HCT116 (cell line): ENCODE measurements at regions not wholly inside any gene's neighbourhood (a gene's known extent, or its start where the extent isn't known, plus 50 kb on each side); places are given as distances from the start of the nearest gene placed in this dataset.

Experiments used
- ATAC-seq: fragments of 200-7000 bp; cut with Tn5 transposase; 2 replicates; pipeline ENCODE4 v1.9.1; 2020; ENCODE audit warnings: mild to moderate bottlenecking, moderate library complexity
- BruUV-seq: library from RNA; stranded (reverse); fragments of 400-500 nt; replicated peaks from 2 replicates; lab custom pipeline; 2021; lab: Mats Ljungman, UMichigan
- CTCF ChIA-PET: fragments of 300-600 bp; sonication (Branson Sonifier 250); formaldehyde crosslinking; loops from one replicate; lab custom pipeline; 2021; ENCODE audit warnings: antibody characterized with exemption; lab: Charles Lee
- POLR2A ChIA-PET: fragments of 300-600, 350-600 bp; sonication (Branson Sonifier 250); formaldehyde crosslinking; loops from one replicate; lab custom pipeline; 2021; ENCODE audit warnings: antibody characterized with exemption; lab: Charles Lee
- RAD21 ChIA-PET, 2 experiments: fragments of 300-600 bp; sonication (Branson Sonifier 250); formaldehyde crosslinking; loops; one replicate each; lab custom pipeline; 2023; ENCODE audit warnings: low total read pairs in 2 of 2; ENCODE audit not compliant: uncharacterized antibody in 2 of 2, unreplicated experiment in 2 of 2, low non-redundant PET in 1 of 2; lab: Charles Lee
- DNase-seq: peaks from one replicate; pipeline ENCODE4 v3.0.0-alpha.2; 2010; ENCODE audit warnings: low read depth, low spot score
- H2AFZ ChIP-seq: fragments of 200-600 bp; shearing (Covaris generic), sonication (generic); 2 replicates; pipeline ENCODE4 v1.6.1; 2017; ENCODE audit warnings: low read depth, mixed run types, mixed read lengths, antibody characterized with exemption, low read length; ENCODE audit not compliant: poor library complexity, severe bottlenecking
- H3K27ac ChIP-seq: 2 replicates; pipeline ENCODE4 v1.5.1; 2012; ENCODE audit warnings: low read depth, low read length
- H3K27me3 ChIP-seq: fragments of 200-600 bp; sonication (generic); 2 replicates; pipeline ENCODE4 v1.6.1; 2016; ENCODE audit warnings: mixed run types, low read length, mixed read lengths; ENCODE audit not compliant: insufficient read depth
- H3K36me3 ChIP-seq, 2 experiments: fragments of 200-500 bp in 1 of 2; fragments of 200-600 bp in 1 of 2; sonication (Bioruptor generic) in 1 of 2; sonication (generic) in 1 of 2; 2 replicates each; pipeline versions ENCODE4 v1.5.1 to v1.6.1; 2014 to 2016; ENCODE audit warnings: low read length in 2 of 2, inconsistent platforms in 1 of 2, mixed read lengths in 1 of 2, mixed run types in 1 of 2; ENCODE audit not compliant: insufficient read depth in 2 of 2, control insufficient read depth in 1 of 2
- H3K4me1 ChIP-seq, 2 experiments: fragments of 200-600 bp in 1 of 2; sonication (generic) in 1 of 2; 2 replicates each; pipeline versions ENCODE4 v1.5.1 to v1.6.1; 2012 to 2017; ENCODE audit warnings: low read length in 2 of 2, inconsistent platforms in 1 of 2, mild to moderate bottlenecking in 1 of 2, mixed read lengths in 1 of 2, mixed run types in 1 of 2, moderate library complexity in 1 of 2; ENCODE audit not compliant: insufficient read depth in 2 of 2, control insufficient read depth in 1 of 2
- H3K4me2 ChIP-seq: fragments of 200-600 bp; sonication (generic); 2 replicates; pipeline ENCODE4 v1.6.1; 2017; ENCODE audit warnings: mixed run types, low read length, mixed read lengths
- H3K4me3 ChIP-seq, 2 experiments: fragments of 200-600 bp in 1 of 2; sonication (generic) in 1 of 2; replicated peaks in 1 of 2; 2 replicates each; pipeline ENCODE4 v1.5.1; 2011 to 2016; ENCODE audit warnings: low read length in 2 of 2, control low read depth in 1 of 2, low read depth in 1 of 2, mild to moderate bottlenecking in 1 of 2, mixed read lengths in 1 of 2, mixed run types in 1 of 2
- H3K79me2 ChIP-seq: fragments of 200-600 bp; sonication (generic); 2 replicates; pipeline ENCODE4 v1.6.1; 2017; ENCODE audit warnings: mild to moderate bottlenecking, mixed run types, low read length, moderate library complexity, mixed read lengths; ENCODE audit not compliant: insufficient read depth
- H3K9ac ChIP-seq: fragments of 200-600 bp; sonication (generic); 2 replicates; pipeline ENCODE4 v1.6.1; 2016; ENCODE audit warnings: low read length, mixed read lengths
- H3K9me2 ChIP-seq: fragments of 200-600 bp; sonication (generic), shearing (Covaris generic); 2 replicates; pipeline ENCODE4 v1.6.1; 2017; ENCODE audit warnings: mixed run types, mild to moderate bottlenecking, moderate library complexity; ENCODE audit not compliant: insufficient read depth
- H3K9me3 ChIP-seq, 2 experiments: fragments of 200-500 bp in 1 of 2; fragments of 200-600 bp in 1 of 2; sonication (Bioruptor generic) in 1 of 2; sonication (generic) in 1 of 2; 2 replicates each; pipeline ENCODE4 v1.6.1; 2014 to 2017; ENCODE audit warnings: low read length in 2 of 2, mixed read lengths in 2 of 2, inconsistent platforms in 1 of 2, low read depth in 1 of 2, mild to moderate bottlenecking in 1 of 2, mixed run types in 1 of 2, moderate library complexity in 1 of 2; ENCODE audit not compliant: control insufficient read depth in 1 of 2, insufficient read depth in 1 of 2
- H4K20me1 ChIP-seq: fragments of 200-600 bp; sonication (generic), shearing (Covaris generic); 2 replicates; pipeline ENCODE4 v1.6.1; 2017; ENCODE audit warnings: mixed run types, mild to moderate bottlenecking, moderate library complexity; ENCODE audit not compliant: insufficient read depth
- ATF3 ChIP-seq: IDR thresholded peaks from 2 replicates; pipeline ENCODE4 v1.6.1; 2012
- CTCF ChIP-seq, 3 experiments: fragments of 200-600 bp in 1 of 3; sonication (generic) in 1 of 3; IDR thresholded peaks in 2 of 3; conservative IDR thresholded peaks in 1 of 3; 2 replicates each; pipeline ENCODE4 v1.5.1; 2012 to 2017; ENCODE audit warnings: low read depth in 2 of 3, low read length in 2 of 3, antibody characterized with exemption in 1 of 3, borderline replicate concordance in 1 of 3, control low read depth in 1 of 3, mild to moderate bottlenecking in 1 of 3, mixed read lengths in 1 of 3, mixed run types in 1 of 3, moderate library complexity in 1 of 3; ENCODE audit not compliant: insufficient read depth in 1 of 3
- EGR1 ChIP-seq: IDR thresholded peaks from 2 replicates; pipeline ENCODE4 v1.6.1; 2012; ENCODE audit warnings: low read depth
- EZH2 ChIP-seq: fragments of 200-600 bp; sonication (generic); IDR thresholded peaks from 2 replicates; pipeline ENCODE4 v1.6.1; 2017; ENCODE audit warnings: antibody characterized with exemption, mixed run types
- FOSL1 ChIP-seq: IDR thresholded peaks from 2 replicates; pipeline ENCODE4 v1.6.1; 2012; ENCODE audit warnings: low read depth
- JUND ChIP-seq: IDR thresholded peaks from 2 replicates; pipeline ENCODE4 v1.6.1; 2012
- MAX ChIP-seq: IDR thresholded peaks from 2 replicates; pipeline ENCODE4 v1.6.1; 2012
- POLR2AphosphoS5 ChIP-seq: IDR thresholded peaks from 2 replicates; pipeline ENCODE4 v1.6.1; 2011; ENCODE audit warnings: mild to moderate bottlenecking, low read depth, low read length, moderate library complexity
- REST ChIP-seq: IDR thresholded peaks from 2 replicates; pipeline ENCODE4 v1.6.1; 2012; ENCODE audit warnings: low read depth
- SIN3A ChIP-seq: IDR thresholded peaks from 2 replicates; pipeline ENCODE4 v1.6.1; 2012; ENCODE audit warnings: low read depth
- SRF ChIP-seq: IDR thresholded peaks from 2 replicates; pipeline ENCODE4 v1.6.1; 2012; ENCODE audit warnings: low read depth
- TCF7L2 ChIP-seq: IDR thresholded peaks from 2 replicates; pipeline ENCODE4 v1.7.0; 2011; ENCODE audit warnings: borderline replicate concordance, inconsistent platforms; ENCODE audit not compliant: insufficient read depth, insufficient read length; ENCODE audit errors: extremely low read depth
- YY1 ChIP-seq: IDR thresholded peaks from 2 replicates; pipeline ENCODE4 v1.6.1; 2011; ENCODE audit warnings: low read length, low read depth, moderate library complexity, mild to moderate bottlenecking; ENCODE audit not compliant: insufficient replicate concordance; ENCODE audit errors: extremely low read depth
- intact Hi-C: fragments of 100-400 bp; cut with micrococcal nuclease; formaldehyde crosslinking; loops from 2 replicates; pipeline ENCODE4 v1.10.0; 2022

- TF ChIP-seq SIN3A (no peak), YY1 (no peak)
These were observed 227.2 kb upstream of the GPR149 start (continued) for GRCh38 chr3:154657218-154657617.

- Histone ChIP-seq H3K9me3 (no peaks in the 10 kb centered on the region), H3K79me2 (no peaks in the 10 kb centered on the region), H3K27me3 (no peaks in the 10 kb centered on the region), H3K4me3 (no peak overlapping the region), H3K27ac (no peak overlapping the region), H2AFZ (no peak overlapping the region), H3K36me3 (no peaks in the 10 kb centered on the region), H3K9ac (no peak overlapping the region), H3K4me2 (no peak overlapping the region), H3K4me1 (no peaks in the 10 kb centered on the region), H4K20me1 (no peaks in the 10 kb centered on the region), H3K9me2 (no peaks in the 10 kb centered on the region)
- intact Hi-C loops = no loop called here
- no peak for TF ChIP-seq JUND
- no peak for TF ChIP-seq ATF3
- TF ChIP-seq MAX = no peak
- TF ChIP-seq FOSL1 = no peak
- BruUV-seq = no TSS peak
- ChIA-PET RAD21 (no interaction called here), CTCF (no interaction called here), POLR2A (no interaction called here)
- ATAC-seq (no peak), DNase-seq (no peak)
These were observed 226.5 kb upstream of the GPR149 start for GRCh38 chr3:154656486-154656885.

GRCh38 chr3:154642145-154642544 is 212.2 kb upstream of the GPR149 start:
- ChIA-PET RAD21 (no interaction called here), CTCF (no interaction called here), POLR2A (no interaction called here)
- H3K36me3 ChIP-seq = no peaks in the 10 kb centered on the region
- no peaks in the 10 kb centered on the region for H3K27me3 ChIP-seq
- no peaks in the 10 kb centered on the region for H3K9me2 ChIP-seq
- H3K79me2 ChIP-seq = no peaks in the 10 kb centered on the region
- no TSS peak for BruUV-seq
- no peak overlapping the region for H2AFZ ChIP-seq
- no peak overlapping the region for H3K27ac ChIP-seq
- ATAC-seq (no peak), DNase-seq (no peak)
- no peak overlapping the region for H3K4me3 ChIP-seq
- intact Hi-C loops = no loop called here
- no peaks in the 10 kb centered on the region for H4K20me1 ChIP-seq
- no peaks in the 10 kb centered on the region for H3K4me1 ChIP-seq
- H3K9ac ChIP-seq = no peak overlapping the region
- H3K4me2 ChIP-seq = no peak overlapping the region
- H3K9me3 ChIP-seq = no peaks in the 10 kb centered on the region
- TF ChIP-seq POLR2AphosphoS5 (no peak), TCF7L2 (no peak), SIN3A (no peak), REST (no peak), JUND (no peak), CTCF (IDR thresholded peaks at IDR 0.05 in 2 of 3, conservative IDR thresholded peaks at IDR 0.05 in 1 of 3; ENCODE audit: borderline replicate concordance in 1 of 3, insufficient read depth in 1 of 3, low read depth in 2 of 3, low read length in 2 of 3) (no peak), EGR1 (no peak), EZH2 (no peak), ATF3 (no peak), SRF (no peak)
